ENCODE measurements at regions not wholly inside any gene's neighbourhood (a gene's known extent, or its start where the extent isn't known, plus 50 kb on each side); places are given as distances from the start of the nearest gene placed in this dataset.
A peak's percentile ranks its signal among the peaks of the same experiment; 100 is the strongest.

- no peak for DNase-seq
These were observed 93.9 kb upstream of the HEY2 start for GRCh38 chr6:125655511-125655910.

- DNase-seq, result no peak
These were observed 93.1 kb upstream of the HEY2 start for GRCh38 chr6:125656287-125656870.

- no peak for DNase-seq
These were observed 91.3 kb upstream of the HEY2 start for GRCh38 chr6:125658136-125658535.

- DNase-seq, result no peak
These were observed 90.5 kb upstream of the HEY2 start for GRCh38 chr6:125658759-125659431.

GRCh38 chr6:125659887-125660286, 89.5 kb upstream of the HEY2 start:
- no peak for DNase-seq

- no peak for DNase-seq
These were observed 87.1 kb upstream of the HEY2 start for GRCh38 chr6:125662296-125662695.

- DNase-seq, result no peak
These were observed 84.1 kb upstream of the HEY2 start for GRCh38 chr6:125665295-125665814.

- DNase-seq, result no peak
These were observed 82.1 kb upstream of the HEY2 start for GRCh38 chr6:125667326-125667725.

- DNase-seq, result peak in 24 of 56 donors; percentile 1 to 56 (median 24)
These were observed 81.4 kb upstream of the HEY2 start for GRCh38 chr6:125668071-125668470.

GRCh38 chr6:125670568-125670967, 78.9 kb upstream of the HEY2 start:
- DNase-seq, result peak in 3 of 56 donors; percentile 3 to 24 (median 12)

- no peak for DNase-seq
These were observed 78.1 kb upstream of the HEY2 start for GRCh38 chr6:125671323-125671722.

GRCh38 chr6:125674230-125674629, 75.2 kb upstream of the HEY2 start:
- DNase-seq, result no peak

GRCh38 chr6:125678601-125679000, 70.8 kb upstream of the HEY2 start:
- DNase-seq, result no peak

GRCh38 chr6:125679128-125679527, 70.3 kb upstream of the HEY2 start:
- DNase-seq, result no peak

- DNase-seq, result no peak
These were observed 69.8 kb upstream of the HEY2 start for GRCh38 chr6:125679651-125680050.

- DNase-seq, result no peak
These were observed 66.5 kb upstream of the HEY2 start for GRCh38 chr6:125682939-125683338.

- no peak for DNase-seq
These were observed 61.3 kb upstream of the HEY2 start for GRCh38 chr6:125688138-125688537.

GRCh38 chr6:125693480-125693879, 56.0 kb upstream of the HEY2 start:
- DNase-seq, result no peak

GRCh38 chr6:125699591-125699990, 49.8 kb upstream of the HEY2 start:
- DNase-seq, result no peak
